WI38 (cell line): ENCODE measurements at regions not wholly inside any gene's neighbourhood (a gene's known extent, or its start where the extent isn't known, plus 50 kb on each side); places are given as distances from the start of the nearest gene placed in this dataset.
"Not testable (repeated sequence)": the region's sequence is repeated elsewhere in the genome, so short reads cannot be mapped to it uniquely, and the experiment has no call there.

Source experiments
- H3K4me3 ChIP-seq: 2 replicates; pipeline ENCODE4 v1.5.1; 2011; ENCODE audit warnings: low read depth, mild to moderate bottlenecking, control low read depth, low read length
- CTCF ChIP-seq: IDR thresholded peaks from 2 replicates; pipeline ENCODE4 v1.5.1; 2012; ENCODE audit warnings: low read depth, mild to moderate bottlenecking, control low read depth, low read length

- H3K4me3 ChIP-seq: no peak overlapping the region
- no peak for TF ChIP-seq CTCF
Measured at GRCh38 chr16:85518398-85519049, 94.6 kb upstream of the GSE1 start.

DNA sequence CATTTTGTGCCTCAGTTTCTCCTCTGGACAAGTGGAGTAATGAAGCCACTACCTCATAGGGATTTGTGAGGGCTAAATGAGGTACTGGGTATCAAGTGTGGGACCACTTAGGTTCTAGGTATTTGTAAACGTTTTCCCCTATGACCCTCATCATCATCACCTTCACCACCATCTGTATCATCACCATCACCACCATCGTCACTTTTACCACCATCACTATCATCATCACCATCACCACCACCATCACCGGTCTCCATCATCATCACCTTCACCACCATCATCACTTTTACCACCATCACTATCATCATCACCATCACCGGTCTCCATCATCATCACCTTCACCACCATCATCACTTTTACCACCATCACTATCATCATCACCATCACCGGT is 94.1 kb upstream of the GSE1 start:
- not testable (repeated sequence) for H3K4me3 ChIP-seq

DNA sequence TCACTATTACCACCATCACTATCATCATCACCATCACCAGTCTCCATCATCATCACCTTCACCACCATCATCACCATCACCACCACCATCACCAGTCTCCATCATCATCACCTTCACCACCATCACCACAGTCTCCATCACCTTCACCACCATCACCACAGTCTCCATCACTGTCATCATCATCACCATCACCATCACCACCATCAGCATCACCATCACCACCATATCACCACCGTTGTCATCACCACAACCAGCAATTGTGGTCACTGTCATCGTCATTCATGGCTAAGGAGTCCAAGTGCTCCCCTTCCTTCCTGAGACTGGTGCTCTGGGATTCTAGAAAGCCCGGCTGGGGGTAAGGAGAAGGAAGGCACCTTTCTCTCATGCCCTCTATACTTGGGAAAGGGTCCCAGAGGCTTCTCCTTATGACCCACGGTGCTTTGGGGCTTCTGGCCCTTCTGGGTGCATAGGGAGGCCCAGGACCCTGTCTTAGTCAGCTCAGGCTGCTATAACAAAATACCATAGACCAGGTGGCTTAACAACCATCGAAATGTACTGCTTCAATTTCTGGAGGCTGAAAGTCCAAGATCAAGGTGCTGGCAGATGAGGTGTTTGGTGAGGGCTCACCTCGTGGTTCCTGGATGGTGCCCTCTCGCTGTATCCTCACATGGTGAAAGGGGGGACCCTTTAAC is 93.4 kb upstream of the GSE1 start:
- no peak for TF ChIP-seq CTCF

GRCh38 chr16:85520853-85521521 is 92.1 kb upstream of the GSE1 start:
- no peak for TF ChIP-seq CTCF

More for the DNA sequence above, 93.4 kb upstream of the GSE1 start:
- H3K4me3 ChIP-seq: no peak overlapping the region

DNA sequence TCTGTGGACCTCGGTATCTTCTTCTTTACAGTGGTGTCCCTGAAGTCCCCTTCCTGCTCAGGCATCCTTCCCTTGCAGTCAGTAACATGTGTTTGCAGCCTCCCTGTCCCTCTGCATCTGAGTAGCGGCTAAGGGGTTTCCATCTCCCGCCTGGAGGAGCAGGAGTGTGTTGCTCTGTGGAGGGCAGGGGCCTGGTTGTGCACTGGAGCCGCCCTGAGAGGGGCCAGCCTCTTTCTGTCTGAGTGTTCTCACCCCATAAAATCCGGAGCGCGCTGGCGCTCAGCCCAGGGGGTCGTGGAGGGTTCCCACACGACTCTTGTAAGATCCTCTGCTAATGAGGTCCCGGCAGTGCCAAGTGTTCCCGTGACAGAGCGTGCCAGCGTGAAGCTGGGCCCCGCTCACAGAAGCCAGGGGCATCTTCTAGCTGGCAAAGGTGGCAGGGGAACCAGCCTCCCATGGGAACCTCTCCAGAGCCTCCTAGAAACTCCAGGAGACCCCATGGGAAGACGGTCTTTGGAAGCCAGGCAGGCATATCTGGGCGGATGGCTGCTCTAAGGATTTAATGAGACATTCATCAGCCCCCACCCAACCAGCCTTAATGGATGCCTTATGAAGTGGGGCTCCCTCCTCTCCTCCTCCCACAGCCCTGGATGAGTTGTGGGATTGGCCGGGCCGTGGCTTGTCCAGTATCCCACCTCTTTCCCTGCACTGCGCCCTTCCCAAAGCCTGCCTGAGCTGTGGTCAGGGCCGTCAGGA is 91.4 kb upstream of the GSE1 start:
- TF ChIP-seq CTCF: no peak
- H3K4me3 ChIP-seq: no peak overlapping the region

More at GRCh38 chr16:85520853-85521521, 92.1 kb upstream of the GSE1 start:
- H3K4me3 ChIP-seq: no peak overlapping the region

DNA sequence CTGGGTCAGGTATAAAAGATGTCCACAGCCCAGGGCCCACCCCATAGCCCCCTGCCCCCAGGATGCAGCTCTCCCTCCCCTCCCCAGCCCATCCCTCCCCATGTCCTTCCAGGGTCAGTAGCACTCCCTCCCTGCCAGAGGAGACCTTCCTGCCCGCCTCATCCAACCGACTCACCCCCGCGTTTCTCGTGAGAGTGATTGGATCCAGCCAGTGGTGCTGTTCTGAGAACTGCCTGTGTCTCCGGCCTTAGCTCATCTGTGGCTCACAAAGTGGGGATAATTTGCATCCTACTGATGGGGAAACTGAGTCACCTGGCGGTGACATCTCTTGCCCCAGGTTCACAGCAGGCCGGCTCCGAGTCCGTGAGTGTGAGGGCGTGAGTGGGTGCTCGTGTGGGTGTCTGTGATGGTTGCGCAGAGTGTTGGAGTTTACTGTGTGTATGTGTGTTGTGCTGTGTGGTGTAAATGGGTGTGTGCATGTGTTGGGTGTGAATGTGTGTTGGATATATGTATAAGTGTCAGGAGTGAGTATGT is 90.7 kb upstream of the GSE1 start:
- no peak overlapping the region for H3K4me3 ChIP-seq
- no peak for TF ChIP-seq CTCF

GRCh38 chr16:85522842-85523601 is 90.1 kb upstream of the GSE1 start:
- TF ChIP-seq CTCF: no peak
- H3K4me3 ChIP-seq: no peak overlapping the region
